ENCODE measurements at regions not wholly inside any gene's neighbourhood (a gene's known extent, or its start where the extent isn't known, plus 50 kb on each side); places are given as distances from the start of the nearest gene placed in this dataset.
"Not testable (repeated sequence)": the region's sequence is repeated elsewhere in the genome, so short reads cannot be mapped to it uniquely, and the experiment has no call there.

GRCh38 chr4:22601638-22602037 lies 85.8 kb upstream of the ADGRA3 start:
- not testable (repeated sequence) for H3K9ac ChIP-seq (ENCODE audit: low read length); H3K79me2 ChIP-seq (replicated peaks; ENCODE audit: insufficient read depth, low read length); H3K9me3 ChIP-seq (ENCODE audit: low read length); H3K4me2 ChIP-seq (ENCODE audit: low read length); H3K4me3 ChIP-seq (ENCODE audit: low read length); H3K27ac ChIP-seq (ENCODE audit: low read length); H3K27me3 ChIP-seq (ENCODE audit: insufficient read depth, low read depth, low read length); H3K9me2 ChIP-seq (ENCODE audit: insufficient read depth, low read length); H2AFZ ChIP-seq (ENCODE audit: low read depth, low read length); H3F3A ChIP-seq (ENCODE audit: insufficient read depth, low read length, poor library complexity, severe bottlenecking); H4K20me1 ChIP-seq (ENCODE audit: insufficient read depth); H3K36me3 ChIP-seq (ENCODE audit: insufficient read depth, low read length)

DNA sequence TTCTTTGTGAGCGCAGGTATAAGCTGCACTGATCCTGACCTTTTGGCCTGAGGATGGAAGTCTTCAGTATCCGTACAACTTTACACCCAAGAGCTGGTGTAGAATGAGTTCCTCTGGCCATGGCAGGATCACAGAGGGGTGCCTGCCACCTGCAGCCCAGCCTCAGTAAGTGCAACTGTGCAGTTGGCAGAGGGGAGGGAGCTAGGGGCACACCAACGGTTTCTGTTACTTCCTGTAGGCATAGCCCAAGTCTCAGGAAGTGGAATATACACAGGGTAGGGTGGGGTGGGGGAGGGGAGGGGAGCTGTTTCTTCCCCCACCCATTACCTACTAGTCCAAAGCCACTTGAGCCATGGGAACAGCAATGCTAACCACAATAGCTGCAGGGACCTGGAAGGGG lies 85.4 kb upstream of the GBA3 start:
- H2AFZ ChIP-seq (ENCODE audit: low read depth, low read length) = no peak overlapping the region
- H3K9ac ChIP-seq (ENCODE audit: low read length) = no peak overlapping the region
- H3F3A ChIP-seq (ENCODE audit: insufficient read depth, low read length, poor library complexity, severe bottlenecking) = no peaks in the 10 kb centered on the region
- no peaks in the 10 kb centered on the region for H3K79me2 ChIP-seq (replicated peaks; ENCODE audit: insufficient read depth, low read length)
- no peak overlapping the region for H3K4me3 ChIP-seq (ENCODE audit: low read length)
- no peak overlapping the region for H3K27ac ChIP-seq (ENCODE audit: low read length)
- H3K36me3 ChIP-seq (ENCODE audit: insufficient read depth, low read length) = no peaks in the 10 kb centered on the region
- no peaks in the 10 kb centered on the region for H3K27me3 ChIP-seq (ENCODE audit: insufficient read depth, low read depth, low read length)
- no peaks in the 10 kb centered on the region for H3K9me3 ChIP-seq (ENCODE audit: low read length)
- no peak overlapping the region for H3K4me2 ChIP-seq (ENCODE audit: low read length)
- TF ChIP-seq TAF1 (IDR thresholded peaks at IDR 0.05; ENCODE audit: low read depth) (no peak), EZH2 (IDR thresholded peaks at IDR 0.05; ENCODE audit: borderline replicate concordance, insufficient read depth, low read length, poor library complexity, severe bottlenecking) (no peak), MXI1 (conservative IDR thresholded peaks at IDR 0.05; ENCODE audit: poor library complexity, severe bottlenecking) (no peak)
- no peaks in the 10 kb centered on the region for H3K9me2 ChIP-seq (ENCODE audit: insufficient read depth, low read length)
- H4K20me1 ChIP-seq (ENCODE audit: insufficient read depth) = no peaks in the 10 kb centered on the region

GRCh38 chr4:22609951-22610525 lies 82.7 kb upstream of the GBA3 start:
- not testable (repeated sequence) for H3F3A ChIP-seq (ENCODE audit: insufficient read depth, low read length, poor library complexity, severe bottlenecking); H3K9ac ChIP-seq (ENCODE audit: low read length); H3K4me2 ChIP-seq (ENCODE audit: low read length); H3K36me3 ChIP-seq (ENCODE audit: insufficient read depth, low read length); H3K27me3 ChIP-seq (ENCODE audit: insufficient read depth, low read depth, low read length); H4K20me1 ChIP-seq (ENCODE audit: insufficient read depth); H3K27ac ChIP-seq (ENCODE audit: low read length); H3K9me3 ChIP-seq (ENCODE audit: low read length); H3K9me2 ChIP-seq (ENCODE audit: insufficient read depth, low read length); H2AFZ ChIP-seq (ENCODE audit: low read depth, low read length); H3K4me3 ChIP-seq (ENCODE audit: low read length); H3K79me2 ChIP-seq (replicated peaks; ENCODE audit: insufficient read depth, low read length)

DNA sequence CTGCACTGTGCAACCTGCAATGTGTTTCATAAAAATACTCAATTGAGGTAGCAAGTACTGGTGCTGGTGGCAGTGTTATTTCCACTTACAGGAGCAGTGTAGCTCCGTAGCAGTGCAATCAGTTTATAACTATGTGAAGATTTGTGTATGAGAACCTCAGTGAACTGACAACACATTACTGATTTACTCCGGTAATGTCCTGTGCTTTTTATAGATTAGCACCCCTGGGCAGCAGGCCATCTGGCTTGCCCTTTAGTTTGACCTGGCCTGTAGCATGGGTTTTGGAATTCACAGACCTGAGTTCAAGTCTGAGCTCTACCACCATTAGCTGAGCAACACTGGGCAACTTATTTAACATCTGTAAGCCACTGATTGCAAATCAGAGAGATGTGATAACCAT lies 78.6 kb upstream of the GBA3 start:
- Histone ChIP-seq H2AFZ (ENCODE audit: low read depth, low read length) (no peak overlapping the region), H3K9ac (ENCODE audit: low read length) (no peak overlapping the region), H3K4me3 (ENCODE audit: low read length) (no peak overlapping the region), H3K36me3 (ENCODE audit: insufficient read depth, low read length) (no peaks in the 10 kb centered on the region), H3K9me3 (ENCODE audit: low read length) (no peaks in the 10 kb centered on the region), H4K20me1 (ENCODE audit: insufficient read depth) (no peaks in the 10 kb centered on the region), H3K27me3 (ENCODE audit: insufficient read depth, low read depth, low read length) (no peaks in the 10 kb centered on the region), H3K4me2 (ENCODE audit: low read length) (no peak overlapping the region), H3K79me2 (replicated peaks; ENCODE audit: insufficient read depth, low read length) (no peaks in the 10 kb centered on the region), H3K9me2 (ENCODE audit: insufficient read depth, low read length) (no peaks in the 10 kb centered on the region), H3K27ac (ENCODE audit: low read length) (no peak overlapping the region), H3F3A (ENCODE audit: insufficient read depth, low read length, poor library complexity, severe bottlenecking) (no peaks in the 10 kb centered on the region)
- TF ChIP-seq, protein P1, sequence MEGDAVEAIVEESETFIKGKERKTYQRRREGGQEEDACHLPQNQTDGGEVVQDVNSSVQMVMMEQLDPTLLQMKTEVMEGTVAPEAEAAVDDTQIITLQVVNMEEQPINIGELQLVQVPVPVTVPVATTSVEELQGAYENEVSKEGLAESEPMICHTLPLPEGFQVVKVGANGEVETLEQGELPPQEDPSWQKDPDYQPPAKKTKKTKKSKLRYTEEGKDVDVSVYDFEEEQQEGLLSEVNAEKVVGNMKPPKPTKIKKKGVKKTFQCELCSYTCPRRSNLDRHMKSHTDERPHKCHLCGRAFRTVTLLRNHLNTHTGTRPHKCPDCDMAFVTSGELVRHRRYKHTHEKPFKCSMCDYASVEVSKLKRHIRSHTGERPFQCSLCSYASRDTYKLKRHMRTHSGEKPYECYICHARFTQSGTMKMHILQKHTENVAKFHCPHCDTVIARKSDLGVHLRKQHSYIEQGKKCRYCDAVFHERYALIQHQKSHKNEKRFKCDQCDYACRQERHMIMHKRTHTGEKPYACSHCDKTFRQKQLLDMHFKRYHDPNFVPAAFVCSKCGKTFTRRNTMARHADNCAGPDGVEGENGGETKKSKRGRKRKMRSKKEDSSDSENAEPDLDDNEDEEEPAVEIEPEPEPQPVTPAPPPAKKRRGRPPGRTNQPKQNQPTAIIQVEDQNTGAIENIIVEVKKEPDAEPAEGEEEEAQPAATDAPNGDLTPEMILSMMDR (IDR thresholded peaks at IDR 0.05; ENCODE audit: poor library complexity, severe bottlenecking) = no peak

Data from neural cell (in vitro differentiated cells).